CD4-positive, alpha-beta T cell treated with Interleukin-21 for 1 hour (primary cell): ENCODE measurements at regions not wholly inside any gene's neighbourhood (a gene's known extent, or its start where the extent isn't known, plus 50 kb on each side); places are given as distances from the start of the nearest gene placed in this dataset.

Source experiments
- DNase-seq: peaks from one replicate; pipeline ENCODE4 v3.0.0-alpha.2; 2020

- no peak for DNase-seq
Observed at GRCh38 chr2:239459606-239460005, 58.8 kb upstream of the HDAC4 start.

- no peak for DNase-seq
Observed at GRCh38 chr2:239459056-239459455, 58.2 kb upstream of the HDAC4 start.

GRCh38 chr2:239457586-239458445 lies 57.0 kb upstream of the HDAC4 start:
- no peak for DNase-seq

- DNase-seq = no peak
Observed at GRCh38 chr2:239456940-239457339, 56.1 kb upstream of the HDAC4 start.

- DNase-seq = no peak
Observed at GRCh38 chr2:239455436-239456203, 54.8 kb upstream of the HDAC4 start.

- no peak for DNase-seq
Observed at GRCh38 chr2:239454507-239454906, 53.7 kb upstream of the HDAC4 start.
